GM12878 (cell line): ENCODE measurements at regions not wholly inside any gene's neighbourhood (a gene's known extent, or its start where the extent isn't known, plus 50 kb on each side); places are given as distances from the start of the nearest gene placed in this dataset.

ENCODE experiments used
- ATAC-seq: fragments of 200-7000 bp; cut with Tn5 transposase; 3 replicates; pipeline ENCODE4 v1.9.1; 2020; ENCODE audit warnings: mild to moderate bottlenecking, moderate library complexity
- BruUV-seq: library from RNA; stranded (reverse); fragments of 400-500 nt; replicated peaks from 2 replicates; lab custom pipeline; 2021; lab: Mats Ljungman, UMichigan
- CTCF ChIA-PET: fragments of 300-600 bp; sonication (Branson Sonifier 250); formaldehyde crosslinking; extraction: SDS; loops from one replicate; lab custom pipeline; 2021; ENCODE audit warnings: inconsistent platforms; lab: Yijun Ruan, JAX
- POLR2A ChIA-PET: fragments of 350-600 bp; formaldehyde crosslinking; extraction: SDS; loops from one replicate; lab custom pipeline; 2021; ENCODE audit warnings: inconsistent platforms; lab: Charles Lee
- RAD21 ChIA-PET: fragments of 300-600 bp; sonication (Branson Sonifier 250); formaldehyde crosslinking; loops from one replicate; lab custom pipeline; 2023; ENCODE audit warnings: antibody characterized with exemption; ENCODE audit not compliant: unreplicated experiment; lab: Charles Lee
- SMC1A ChIA-PET: fragments of 300-600 bp; sonication (Branson Sonifier 250); formaldehyde crosslinking; loops from one replicate; lab custom pipeline; 2023; ENCODE audit not compliant: unreplicated experiment, uncharacterized antibody; lab: Charles Lee
- DNase-seq: peaks from one replicate; pipeline ENCODE4 v3.0.0-alpha.2; 2011; ENCODE audit warnings: low read depth, low spot score
- FAIRE-seq: peaks from 3 replicates; lab custom pipeline; 2011; peaks lifted over from hg19 to GRCh38; lab: Jason Lieb, UNC
- H2AFZ ChIP-seq: 2 replicates; pipeline ENCODE4 v1.6.0; 2011; ENCODE audit warnings: low read depth, low read length, control low read depth; ENCODE audit not compliant: control insufficient read depth
- H3K27ac ChIP-seq: 2 replicates; pipeline ENCODE4 v1.5.1; 2011; ENCODE audit warnings: control low read depth; ENCODE audit not compliant: control insufficient read depth, insufficient read depth
- H3K27me3 ChIP-seq, 2 experiments: replicated peaks in 1 of 2; 2 replicates each; pipeline versions ENCODE4 v1.6.0 to v1.6.1; 2011; ENCODE audit warnings: low read length in 1 of 2; ENCODE audit not compliant: control insufficient read depth in 2 of 2, insufficient read depth in 2 of 2
- H3K36me3 ChIP-seq, 2 experiments: 2 replicates each; pipeline ENCODE4 v1.5.1; 2011; ENCODE audit warnings: low read length in 1 of 2; ENCODE audit not compliant: control insufficient read depth in 2 of 2, insufficient read depth in 2 of 2
- H3K4me1 ChIP-seq: 2 replicates; pipeline ENCODE4 v1.6.1; 2011; ENCODE audit warnings: mild to moderate bottlenecking, low read length, moderate library complexity, mixed read lengths; ENCODE audit not compliant: control insufficient read depth, insufficient read depth
- H3K4me2 ChIP-seq: 2 replicates; pipeline ENCODE4 v1.6.0; 2011; ENCODE audit warnings: control low read depth; ENCODE audit not compliant: control insufficient read depth, insufficient read depth
- H3K4me3 ChIP-seq: fragments of 200-600 bp; sonication (generic); 2 replicates; pipeline ENCODE4 v1.5.1; 2016
- H3K79me2 ChIP-seq: 2 replicates; pipeline ENCODE4 v1.6.0; 2011; ENCODE audit warnings: low read length; ENCODE audit not compliant: control insufficient read depth, insufficient read depth
- H3K9ac ChIP-seq: 2 replicates; pipeline ENCODE4 v1.8.0; 2011; ENCODE audit warnings: low read length, control low read depth, mixed read lengths; ENCODE audit not compliant: control insufficient read depth, insufficient read depth
- H3K9me3 ChIP-seq: replicated peaks from 3 replicates; pipeline ENCODE4 v1.5.1; 2011; ENCODE audit warnings: mild to moderate bottlenecking, low read length; ENCODE audit not compliant: control insufficient read depth, insufficient read depth
- H4K20me1 ChIP-seq: 2 replicates; pipeline ENCODE4 v1.6.0; 2011; ENCODE audit not compliant: control insufficient read depth, insufficient read depth
- BACH1 ChIP-seq: fragments of 450-650 bp; IDR thresholded peaks from 2 replicates; pipeline ENCODE4 v1.6.1; 2017; ENCODE audit warnings: mild to moderate bottlenecking, borderline replicate concordance
- CBX3 ChIP-seq: fragments of 200-600 bp; sonication (generic); IDR thresholded peaks from 2 replicates; pipeline ENCODE4 v1.6.1; 2016; ENCODE audit warnings: low read depth, borderline replicate concordance
- CHD1 ChIP-seq: IDR thresholded peaks from 2 replicates; pipeline ENCODE4 v1.6.1; 2012; ENCODE audit warnings: low read depth, low read length, improper control_type of control experiment
- EZH2 ChIP-seq: IDR thresholded peaks from 2 replicates; pipeline ENCODE4 v1.6.1; 2012; ENCODE audit warnings: low read depth, mild to moderate bottlenecking, control low read depth, inconsistent platforms, low read length, borderline replicate concordance; ENCODE audit not compliant: control insufficient read depth
- NFYA ChIP-seq: IDR thresholded peaks from 2 replicates; pipeline ENCODE4 v1.6.1; 2011; ENCODE audit warnings: low read depth, mild to moderate bottlenecking, low read length, improper control_type of control experiment, borderline replicate concordance
- NRF1 ChIP-seq: conservative IDR thresholded peaks from 2 replicates; pipeline ENCODE4 v1.6.1; 2011; ENCODE audit warnings: mild to moderate bottlenecking, low read depth, low read length, improper control_type of control experiment
- RFX5 ChIP-seq: IDR thresholded peaks from 2 replicates; pipeline ENCODE4 v1.6.1; 2011; ENCODE audit warnings: low read depth, low read length, improper control_type of control experiment
- RUNX3 ChIP-seq: IDR thresholded peaks from 2 replicates; pipeline ENCODE4 v1.6.1; 2012; ENCODE audit warnings: low read length, inconsistent platforms
- SP1 ChIP-seq: IDR thresholded peaks from one replicate; pipeline ENCODE4 v1.6.1; 2011; ENCODE audit warnings: low read depth, low read length
- ZNF217 ChIP-seq: fragments of 450-650 bp; IDR thresholded peaks from 2 replicates; pipeline ENCODE4 v1.6.1; 2017; ENCODE audit warnings: antibody characterized with exemption, mild to moderate bottlenecking
- ZNF622 ChIP-seq: fragments of 450-650 bp; IDR thresholded peaks from 2 replicates; pipeline ENCODE4 v1.6.1; 2017; ENCODE audit warnings: mild to moderate bottlenecking, inconsistent platforms
- in situ Hi-C: fragments of 300-500 bp; cut with MboI; formaldehyde crosslinking; loops from 9 replicates; pipeline ENCODE4 v1.14.3; 2018; ENCODE audit warnings: mixed read lengths
- intact Hi-C: fragments of 100-400 bp; cut with micrococcal nuclease; formaldehyde crosslinking; loops from one replicate; pipeline ENCODE4 v1.14.2; 2022; ENCODE audit not compliant: unreplicated experiment
- TF ChIP-seq, protein P1 (sequence below): fragments of 450-650 bp; conservative IDR thresholded peaks from 2 replicates; pipeline ENCODE4 v1.6.1; 2017; ENCODE audit warnings: mild to moderate bottlenecking, moderate library complexity
- TF ChIP-seq, protein P2 (sequence below): fragments of 450-650 bp; formaldehyde crosslinking; IDR thresholded peaks from 2 replicates; pipeline ENCODE4 v1.4.0; 2022; ENCODE audit warnings: mild to moderate bottlenecking, moderate library complexity

DNA sequence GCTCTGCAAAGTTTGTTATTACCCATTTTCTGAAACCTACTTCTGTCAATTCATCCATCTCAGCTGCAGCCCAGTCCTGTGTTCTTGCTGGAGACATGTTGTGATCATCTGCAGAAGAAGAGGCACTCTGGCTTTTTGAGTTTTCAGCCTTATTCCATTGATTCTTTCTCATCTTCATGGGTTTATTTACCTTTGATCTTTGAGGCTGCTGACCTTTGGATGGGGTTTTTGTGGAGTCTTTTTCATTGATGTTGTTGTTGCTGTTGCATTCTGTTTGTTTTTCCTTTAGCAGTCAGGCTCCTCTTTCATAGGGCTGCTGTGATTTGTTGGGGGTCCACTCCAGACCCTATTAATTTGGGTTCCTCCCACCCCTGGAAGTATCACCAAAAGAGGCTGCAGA is 164.3 kb downstream of the FCRL5 start:
- H3K4me1 ChIP-seq: no peaks in the 10 kb centered on the region
- no peak for ATAC-seq
- CTCF ChIA-PET: interaction anchor here (0.8 to 2.5 kb wide), 6 partner anchors 9 to 182 kb away, joined by 3 to 9 read pairs (median 3); no protein-coding TSS in a partner anchor
- no peaks in the 10 kb centered on the region for H4K20me1 ChIP-seq
- SMC1A ChIA-PET: interaction anchor here (0.6 to 14.7 kb wide), 2 partner anchors 13 to 107 kb away, joined by 3 to 134 read pairs; no protein-coding TSS in a partner anchor
- H3K36me3 ChIP-seq: no peaks in the 10 kb centered on the region
- no peak for FAIRE-seq
- in situ Hi-C loops (no loop called here), intact Hi-C loops (no loop called here)
- no peak overlapping the region for H3K27ac ChIP-seq
- no peak overlapping the region for H2AFZ ChIP-seq
- no peaks in the 10 kb centered on the region for H3K9me3 ChIP-seq
- no peak overlapping the region for H3K4me3 ChIP-seq
- H3K79me2 ChIP-seq: no peaks in the 10 kb centered on the region
- no peak for DNase-seq
- H3K9ac ChIP-seq: no peak overlapping the region
- H3K27me3 ChIP-seq: peaks cover 0 to 3% of the 10 kb centered on the region in 2 experiments; a peak in 2 of 4 replicates
- no peak overlapping the region for H3K4me2 ChIP-seq
- RAD21 ChIA-PET: no interaction called here
- POLR2A ChIA-PET: interaction anchor here (0.7 to 1.6 kb wide), 2 partner anchors 9 to 12 kb away, joined by 4 to 5 read pairs; no protein-coding TSS in a partner anchor
- BruUV-seq: no TSS peak
- no peak for TF ChIP-seq BACH1
- TF ChIP-seq ZNF622: no peak
- no peak for TF ChIP-seq EZH2
- no peak for TF ChIP-seq ZNF217
- TF ChIP-seq RFX5: no peak
- no peak for TF ChIP-seq NFYA
- TF ChIP-seq, protein P1, sequence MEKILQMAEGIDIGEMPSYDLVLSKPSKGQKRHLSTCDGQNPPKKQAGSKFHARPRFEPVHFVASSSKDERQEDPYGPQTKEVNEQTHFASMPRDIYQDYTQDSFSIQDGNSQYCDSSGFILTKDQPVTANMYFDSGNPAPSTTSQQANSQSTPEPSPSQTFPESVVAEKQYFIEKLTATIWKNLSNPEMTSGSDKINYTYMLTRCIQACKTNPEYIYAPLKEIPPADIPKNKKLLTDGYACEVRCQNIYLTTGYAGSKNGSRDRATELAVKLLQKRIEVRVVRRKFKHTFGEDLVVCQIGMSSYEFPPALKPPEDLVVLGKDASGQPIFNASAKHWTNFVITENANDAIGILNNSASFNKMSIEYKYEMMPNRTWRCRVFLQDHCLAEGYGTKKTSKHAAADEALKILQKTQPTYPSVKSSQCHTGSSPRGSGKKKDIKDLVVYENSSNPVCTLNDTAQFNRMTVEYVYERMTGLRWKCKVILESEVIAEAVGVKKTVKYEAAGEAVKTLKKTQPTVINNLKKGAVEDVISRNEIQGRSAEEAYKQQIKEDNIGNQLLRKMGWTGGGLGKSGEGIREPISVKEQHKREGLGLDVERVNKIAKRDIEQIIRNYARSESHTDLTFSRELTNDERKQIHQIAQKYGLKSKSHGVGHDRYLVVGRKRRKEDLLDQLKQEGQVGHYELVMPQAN: no peak
- TF ChIP-seq RUNX3: no peak
- no peak for TF ChIP-seq NRF1
- no peak for TF ChIP-seq SP1
- TF ChIP-seq, protein P2, sequence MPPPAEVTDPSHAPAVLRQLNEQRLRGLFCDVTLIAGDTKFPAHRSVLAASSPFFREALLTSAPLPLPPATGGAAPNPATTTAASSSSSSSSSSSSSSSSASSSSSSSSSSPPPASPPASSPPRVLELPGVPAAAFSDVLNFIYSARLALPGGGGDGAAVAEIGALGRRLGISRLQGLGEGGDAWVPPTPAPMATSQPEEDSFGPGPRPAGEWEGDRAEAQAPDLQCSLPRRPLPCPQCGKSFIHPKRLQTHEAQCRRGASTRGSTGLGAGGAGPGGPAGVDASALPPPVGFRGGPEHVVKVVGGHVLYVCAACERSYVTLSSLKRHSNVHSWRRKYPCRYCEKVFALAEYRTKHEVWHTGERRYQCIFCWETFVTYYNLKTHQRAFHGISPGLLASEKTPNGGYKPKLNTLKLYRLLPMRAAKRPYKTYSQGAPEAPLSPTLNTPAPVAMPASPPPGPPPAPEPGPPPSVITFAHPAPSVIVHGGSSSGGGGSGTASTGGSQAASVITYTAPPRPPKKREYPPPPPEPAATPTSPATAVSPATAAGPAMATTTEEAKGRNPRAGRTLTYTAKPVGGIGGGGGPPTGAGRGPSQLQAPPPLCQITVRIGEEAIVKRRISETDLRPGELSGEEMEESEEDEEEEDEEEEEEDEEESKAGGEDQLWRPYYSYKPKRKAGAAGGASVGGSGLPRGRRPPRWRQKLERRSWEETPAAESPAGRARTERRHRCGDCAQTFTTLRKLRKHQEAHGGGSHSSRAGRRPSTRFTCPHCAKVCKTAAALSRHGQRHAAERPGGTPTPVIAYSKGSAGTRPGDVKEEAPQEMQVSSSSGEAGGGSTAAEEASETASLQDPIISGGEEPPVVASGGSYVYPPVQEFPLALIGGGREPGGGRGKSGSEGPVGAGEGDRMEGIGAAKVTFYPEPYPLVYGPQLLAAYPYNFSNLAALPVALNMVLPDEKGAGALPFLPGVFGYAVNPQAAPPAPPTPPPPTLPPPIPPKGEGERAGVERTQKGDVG: no peak
- no peak for TF ChIP-seq CHD1
- no peak for TF ChIP-seq CBX3
